MCF 10A (cell line): ENCODE measurements at regions not wholly inside any gene's neighbourhood (a gene's known extent, or its start where the extent isn't known, plus 50 kb on each side); places are given as distances from the start of the nearest gene placed in this dataset.

Experiments used
- BruUV-seq: library from RNA; stranded (reverse); fragments of 400-500 nt; replicated peaks from 2 replicates; lab custom pipeline; 2021; lab: Mats Ljungman, UMichigan
- CTCF ChIA-PET: fragments of 300-600 bp; sonication (Branson Sonifier 250); formaldehyde crosslinking; extraction: SDS; loops from one replicate; lab custom pipeline; 2021; ENCODE audit warnings: antibody characterized with exemption, inconsistent platforms; lab: Yijun Ruan, JAX
- POLR2A ChIA-PET: fragments of 300-600, 350-650 bp; sonication (Branson Sonifier 250); formaldehyde crosslinking; extraction: SDS; loops from one replicate; lab custom pipeline; 2020; ENCODE audit warnings: antibody characterized with exemption, inconsistent platforms; lab: Yijun Ruan, JAX
- DNase-seq: peaks from one replicate; pipeline ENCODE4 v3.0.0-alpha.2; 2018; ENCODE audit not compliant: unreplicated experiment
- H3K27ac Mint-ChIP-seq: one replicate; pipeline ENCODE4 v1.8.0; 2022; ENCODE audit warnings: mild to moderate bottlenecking, low read depth, mixed read lengths; ENCODE audit not compliant: unreplicated experiment
- H3K27me3 Mint-ChIP-seq: one replicate; pipeline ENCODE4 v1.8.0; 2022; ENCODE audit warnings: mixed read lengths; ENCODE audit not compliant: insufficient read depth, unreplicated experiment
- H3K36me3 Mint-ChIP-seq: one replicate; pipeline ENCODE4 v1.8.0; 2022; ENCODE audit warnings: mild to moderate bottlenecking, moderate library complexity, mixed read lengths; ENCODE audit not compliant: insufficient read depth, unreplicated experiment
- H3K4me1 Mint-ChIP-seq: one replicate; pipeline ENCODE4 v1.8.0; 2022; ENCODE audit warnings: mixed read lengths; ENCODE audit not compliant: insufficient read depth, unreplicated experiment
- H3K4me3 Mint-ChIP-seq: one replicate; pipeline ENCODE4 v1.8.0; 2022; ENCODE audit warnings: mild to moderate bottlenecking, moderate library complexity, mixed read lengths; ENCODE audit not compliant: unreplicated experiment
- H3K9me3 Mint-ChIP-seq: one replicate; pipeline ENCODE4 v1.8.0; 2022; ENCODE audit warnings: mixed read lengths; ENCODE audit not compliant: unreplicated experiment
- intact Hi-C: fragments of 100-400 bp; cut with micrococcal nuclease; formaldehyde crosslinking; loops from 2 replicates; pipeline ENCODE4 v1.14.1; 2022
- TF ChIP-seq, protein P1 (sequence below): fragments of 200-600 bp; IDR thresholded peaks from one replicate; pipeline ENCODE4 v1.8.0; 2022; ENCODE audit warnings: antibody characterized with exemption, mild to moderate bottlenecking; ENCODE audit not compliant: unreplicated experiment

DNA sequence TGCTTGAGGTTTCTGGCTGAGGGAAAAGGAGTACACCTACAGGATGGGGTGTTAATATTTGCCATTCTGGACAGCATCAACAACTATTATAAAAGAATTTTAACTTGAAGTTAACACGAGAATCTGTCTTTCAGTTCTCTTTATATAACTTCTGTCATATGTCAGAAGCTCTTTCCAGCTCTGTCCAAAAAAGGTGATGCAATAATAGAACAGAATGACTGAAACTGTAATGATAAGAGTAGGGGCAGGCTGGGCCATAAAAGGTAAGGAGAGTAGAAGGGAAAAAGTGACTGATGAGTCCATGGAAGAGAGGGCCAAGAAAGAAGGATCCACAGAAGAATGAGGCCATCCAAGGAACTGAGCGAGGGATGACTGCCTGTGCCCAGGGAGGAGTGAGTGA lies 966.7 kb upstream of the FBXO33 start:
- no peaks in the 10 kb centered on the region for H3K27me3 Mint-ChIP-seq
- no peaks in the 10 kb centered on the region for H3K9me3 Mint-ChIP-seq
- intact Hi-C loops = no loop called here
- TF ChIP-seq, protein P1, sequence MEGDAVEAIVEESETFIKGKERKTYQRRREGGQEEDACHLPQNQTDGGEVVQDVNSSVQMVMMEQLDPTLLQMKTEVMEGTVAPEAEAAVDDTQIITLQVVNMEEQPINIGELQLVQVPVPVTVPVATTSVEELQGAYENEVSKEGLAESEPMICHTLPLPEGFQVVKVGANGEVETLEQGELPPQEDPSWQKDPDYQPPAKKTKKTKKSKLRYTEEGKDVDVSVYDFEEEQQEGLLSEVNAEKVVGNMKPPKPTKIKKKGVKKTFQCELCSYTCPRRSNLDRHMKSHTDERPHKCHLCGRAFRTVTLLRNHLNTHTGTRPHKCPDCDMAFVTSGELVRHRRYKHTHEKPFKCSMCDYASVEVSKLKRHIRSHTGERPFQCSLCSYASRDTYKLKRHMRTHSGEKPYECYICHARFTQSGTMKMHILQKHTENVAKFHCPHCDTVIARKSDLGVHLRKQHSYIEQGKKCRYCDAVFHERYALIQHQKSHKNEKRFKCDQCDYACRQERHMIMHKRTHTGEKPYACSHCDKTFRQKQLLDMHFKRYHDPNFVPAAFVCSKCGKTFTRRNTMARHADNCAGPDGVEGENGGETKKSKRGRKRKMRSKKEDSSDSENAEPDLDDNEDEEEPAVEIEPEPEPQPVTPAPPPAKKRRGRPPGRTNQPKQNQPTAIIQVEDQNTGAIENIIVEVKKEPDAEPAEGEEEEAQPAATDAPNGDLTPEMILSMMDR = no peak
- BruUV-seq = no TSS peak
- POLR2A ChIA-PET = no interaction called here
- H3K36me3 Mint-ChIP-seq = no peaks in the 10 kb centered on the region
- H3K4me3 Mint-ChIP-seq = no peak overlapping the region
- peaks cover 12% of the 10 kb centered on the region for H3K4me1 Mint-ChIP-seq
- DNase-seq = no peak
- no peak overlapping the region for H3K27ac Mint-ChIP-seq
- CTCF ChIA-PET = no interaction called here

DNA sequence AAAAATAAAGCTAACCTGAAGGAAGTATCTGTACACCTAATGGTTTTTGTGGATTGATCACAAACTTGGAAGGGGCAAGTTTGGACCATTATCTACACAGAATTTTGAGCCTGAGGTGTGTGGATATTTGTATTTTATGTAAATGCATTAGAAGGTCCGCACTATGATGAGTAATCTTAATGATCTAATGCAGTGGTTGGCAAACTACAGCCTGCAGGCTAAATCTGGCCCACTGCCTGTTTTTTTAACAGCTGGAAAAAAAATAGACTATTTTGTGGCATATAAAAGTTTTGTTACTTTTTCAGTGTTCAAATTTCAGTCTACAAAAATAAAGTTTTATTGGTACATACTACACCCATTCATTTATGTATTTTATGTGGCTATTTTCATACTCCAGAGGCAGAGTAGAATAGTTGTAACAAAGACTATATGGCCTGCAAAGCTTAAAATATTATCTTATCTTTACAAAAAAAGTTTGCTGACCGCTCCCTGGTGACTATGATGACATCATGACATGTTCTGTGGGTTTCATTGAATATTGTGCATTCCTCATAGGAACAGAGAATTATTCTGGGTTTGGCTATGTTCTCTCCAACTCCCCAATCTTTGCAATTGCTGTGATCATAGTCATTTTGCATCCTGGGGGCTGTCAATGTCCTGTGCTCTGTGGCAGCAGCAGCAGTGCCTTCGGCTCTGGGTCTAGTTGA lies 962.6 kb upstream of the FBXO33 start:
- ChIA-PET POLR2A (interaction anchor here (0.6 to 1.8 kb wide), 6 partner anchors 19 to 227 kb away, joined by 3 to 7 read pairs (median 4); no protein-coding TSS in a partner anchor), CTCF (no interaction called here)
- Mint-ChIP-seq H3K4me3 (no peak overlapping the region), H3K36me3 (no peaks in the 10 kb centered on the region), H3K9me3 (no peaks in the 10 kb centered on the region), H3K27ac (no peak overlapping the region), H3K4me1 (peaks cover 18% of the 10 kb centered on the region), H3K27me3 (no peaks in the 10 kb centered on the region)
- BruUV-seq = no TSS peak
- DNase-seq = peak; percentile 33
- intact Hi-C loops = no loop called here
- TF ChIP-seq, protein P1 = no peak

DNA sequence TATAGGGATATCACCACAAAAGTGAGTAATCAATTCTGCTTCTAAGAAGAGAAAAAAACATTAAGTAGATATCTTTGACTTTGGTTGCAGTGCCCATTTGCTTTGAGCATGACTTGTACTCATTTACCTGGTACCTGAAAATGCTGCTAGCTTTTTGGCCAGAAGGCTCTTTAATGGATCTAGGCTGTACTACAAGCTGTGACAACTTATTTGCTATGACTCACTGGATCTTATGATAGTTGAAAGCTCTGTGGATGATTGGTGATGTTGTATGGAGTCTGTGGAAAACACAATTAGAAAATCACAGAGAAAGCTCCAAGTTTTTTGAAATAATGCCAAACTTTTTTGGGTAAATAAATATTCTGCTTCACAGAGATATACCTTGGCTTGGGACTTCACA lies 960.9 kb upstream of the FBXO33 start:
- Mint-ChIP-seq H3K4me1 (peaks cover 11% of the 10 kb centered on the region), H3K27me3 (no peaks in the 10 kb centered on the region), H3K4me3 (no peak overlapping the region), H3K9me3 (no peaks in the 10 kb centered on the region), H3K27ac (no peak overlapping the region), H3K36me3 (no peaks in the 10 kb centered on the region)
- TF ChIP-seq, protein P1 = no peak
- ChIA-PET POLR2A (interaction anchor here (0.6 to 1.8 kb wide), 4 partner anchors 19 to 921 kb away, joined by 3 to 7 read pairs (median 5); no protein-coding TSS in a partner anchor), CTCF (interaction anchor here (0.6 to 1.0 kb wide), 3 partner anchors 146 to 1002 kb away, joined by 3 to 7 read pairs (median 3); no protein-coding TSS in a partner anchor)
- BruUV-seq = no TSS peak
- DNase-seq = peak; percentile 6
- intact Hi-C loops = no loop called here

DNA sequence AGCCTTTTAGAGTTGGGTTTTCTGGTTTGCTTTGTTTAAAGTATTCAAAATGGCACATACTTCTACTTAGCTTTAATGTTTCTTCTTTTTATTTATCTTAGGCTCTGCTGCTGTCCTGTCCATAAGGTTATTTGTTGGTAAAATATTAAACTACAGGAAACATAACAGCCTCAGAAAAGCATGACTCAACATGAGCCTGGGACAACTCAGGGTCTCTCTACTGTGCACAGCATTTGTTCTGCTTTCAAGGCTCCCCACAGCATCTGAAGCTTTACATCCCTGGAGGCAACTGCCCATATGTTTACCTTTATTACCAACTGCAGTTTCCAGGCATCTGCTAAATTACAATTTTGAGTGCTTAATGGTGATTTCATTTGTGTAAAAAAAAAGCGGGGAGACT lies 954.2 kb upstream of the FBXO33 start:
- no peak overlapping the region for H3K4me3 Mint-ChIP-seq
- H3K27ac Mint-ChIP-seq = no peak overlapping the region
- no peaks in the 10 kb centered on the region for H3K36me3 Mint-ChIP-seq
- H3K27me3 Mint-ChIP-seq = no peaks in the 10 kb centered on the region
- no peaks in the 10 kb centered on the region for H3K4me1 Mint-ChIP-seq
- TF ChIP-seq, protein P1 = no peak
- intact Hi-C loops = no loop called here
- ChIA-PET POLR2A (no interaction called here), CTCF (interaction anchor here (1.1 kb wide), 1 partner anchor 101 kb away, joined by 3 read pairs; no protein-coding TSS in a partner anchor)
- DNase-seq = no peak
- BruUV-seq = no TSS peak
- no peaks in the 10 kb centered on the region for H3K9me3 Mint-ChIP-seq
